ENCODE measurements at regions not wholly inside any gene's neighbourhood (a gene's known extent, or its start where the extent isn't known, plus 50 kb on each side); places are given as distances from the start of the nearest gene placed in this dataset.

DNA sequence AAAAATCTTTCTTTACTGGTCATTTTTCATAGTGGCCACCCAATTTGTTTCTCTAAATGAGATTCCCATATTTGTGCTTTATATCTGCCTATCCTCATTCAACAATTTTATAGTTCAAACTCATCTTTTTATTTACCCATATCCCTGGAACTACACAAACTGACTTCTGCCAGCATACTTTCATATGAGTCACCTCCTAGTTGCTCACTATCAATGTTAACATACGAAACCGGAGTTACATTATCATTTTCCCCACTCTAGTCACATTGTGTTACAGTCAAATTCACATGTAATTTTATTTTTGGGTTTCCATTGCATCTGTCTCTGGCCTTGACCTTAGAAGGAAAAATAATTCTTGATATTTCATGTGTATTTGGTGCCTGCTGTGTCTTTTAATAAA, 499.4 kb downstream of the MAFB start:
- TF ChIP-seq, protein P1, sequence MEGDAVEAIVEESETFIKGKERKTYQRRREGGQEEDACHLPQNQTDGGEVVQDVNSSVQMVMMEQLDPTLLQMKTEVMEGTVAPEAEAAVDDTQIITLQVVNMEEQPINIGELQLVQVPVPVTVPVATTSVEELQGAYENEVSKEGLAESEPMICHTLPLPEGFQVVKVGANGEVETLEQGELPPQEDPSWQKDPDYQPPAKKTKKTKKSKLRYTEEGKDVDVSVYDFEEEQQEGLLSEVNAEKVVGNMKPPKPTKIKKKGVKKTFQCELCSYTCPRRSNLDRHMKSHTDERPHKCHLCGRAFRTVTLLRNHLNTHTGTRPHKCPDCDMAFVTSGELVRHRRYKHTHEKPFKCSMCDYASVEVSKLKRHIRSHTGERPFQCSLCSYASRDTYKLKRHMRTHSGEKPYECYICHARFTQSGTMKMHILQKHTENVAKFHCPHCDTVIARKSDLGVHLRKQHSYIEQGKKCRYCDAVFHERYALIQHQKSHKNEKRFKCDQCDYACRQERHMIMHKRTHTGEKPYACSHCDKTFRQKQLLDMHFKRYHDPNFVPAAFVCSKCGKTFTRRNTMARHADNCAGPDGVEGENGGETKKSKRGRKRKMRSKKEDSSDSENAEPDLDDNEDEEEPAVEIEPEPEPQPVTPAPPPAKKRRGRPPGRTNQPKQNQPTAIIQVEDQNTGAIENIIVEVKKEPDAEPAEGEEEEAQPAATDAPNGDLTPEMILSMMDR (IDR thresholded peaks at IDR 0.05; ENCODE audit: insufficient read depth, low read length), result no peak
- TF ChIP-seq POLR2AphosphoS5 (IDR thresholded peaks at IDR 0.05; ENCODE audit: low read depth), result no peak
